GM12872 (cell line): ENCODE measurements at regions not wholly inside any gene's neighbourhood (a gene's known extent, or its start where the extent isn't known, plus 50 kb on each side); places are given as distances from the start of the nearest gene placed in this dataset.

ENCODE experiments used
- CTCF ChIP-seq: IDR thresholded peaks from 3 replicates; pipeline ENCODE4 v1.5.1; 2011; ENCODE audit warnings: low read depth, mild to moderate bottlenecking, low read length, moderate library complexity; ENCODE audit not compliant: insufficient read depth

GRCh38 chr3:99509224-99509623 lies 129.2 kb upstream of the COL8A1 start:
- TF ChIP-seq CTCF: no peak

- TF ChIP-seq CTCF: no peak
These were observed 130.2 kb upstream of the COL8A1 start for GRCh38 chr3:99508191-99508590.

DNA sequence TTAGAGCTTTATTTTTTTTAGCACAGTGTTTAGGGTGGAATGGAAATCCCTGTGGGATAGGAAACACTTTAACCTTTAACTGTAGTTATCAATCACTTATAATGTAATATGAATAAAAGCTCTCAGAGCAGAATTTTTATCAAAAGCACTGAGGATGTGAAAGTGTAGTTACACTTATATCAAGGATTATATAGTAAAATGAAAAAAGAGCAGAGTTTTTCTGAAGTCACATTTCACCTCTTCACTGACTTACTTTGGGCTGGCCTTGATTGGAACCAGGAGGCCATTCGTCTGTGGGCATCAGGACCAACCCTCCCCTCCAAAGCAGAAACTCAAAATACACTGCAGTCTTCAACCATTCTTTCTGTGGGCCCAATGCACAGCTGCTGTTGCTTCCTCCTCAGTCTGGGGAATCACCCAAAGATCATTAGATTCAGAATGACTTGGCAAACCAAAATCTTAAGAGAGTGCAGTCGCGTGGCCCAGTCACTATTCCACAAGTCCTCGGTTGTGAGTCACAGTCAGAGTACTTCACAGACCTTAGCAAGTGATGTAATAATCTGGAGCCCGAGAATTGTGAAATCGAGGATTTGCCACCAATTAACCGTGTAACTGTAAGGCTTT lies 132.6 kb upstream of the COL8A1 start:
- no peak for TF ChIP-seq CTCF

DNA sequence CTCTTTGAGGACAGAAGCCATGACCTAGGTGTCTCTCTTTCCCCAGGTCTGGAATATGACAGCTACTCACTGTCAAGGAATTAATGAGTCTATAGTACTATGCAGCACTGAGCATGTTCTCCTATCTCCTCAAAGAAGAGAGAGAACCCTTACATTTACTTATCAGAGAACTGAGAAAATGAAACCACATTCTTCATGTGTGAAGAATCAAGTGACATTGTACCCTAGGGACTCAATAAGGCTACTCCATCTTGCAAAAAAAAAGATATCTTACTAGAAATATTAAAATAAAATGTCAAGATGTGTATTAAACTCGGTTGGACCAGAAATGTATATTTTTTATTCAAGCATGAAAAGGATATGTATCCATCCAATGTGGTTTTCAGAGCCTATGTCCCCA lies 133.2 kb upstream of the COL8A1 start:
- no peak for TF ChIP-seq CTCF

GRCh38 chr3:99504258-99504657 lies 134.1 kb upstream of the COL8A1 start:
- TF ChIP-seq CTCF: no peak

- TF ChIP-seq CTCF: no peak
These were observed 135.0 kb upstream of the COL8A1 start for GRCh38 chr3:99503350-99503749.

GRCh38 chr3:99502871-99503270 lies 135.5 kb upstream of the COL8A1 start:
- TF ChIP-seq CTCF: no peak

GRCh38 chr3:99500485-99500884 lies 137.9 kb upstream of the COL8A1 start:
- TF ChIP-seq CTCF: no peak
